GM12878 (cell line): ENCODE measurements at regions not wholly inside any gene's neighbourhood (a gene's known extent, or its start where the extent isn't known, plus 50 kb on each side); places are given as distances from the start of the nearest gene placed in this dataset.

Source experiments
- CTCF ChIP-seq, 3 experiments: IDR thresholded peaks in 2 of 3; conservative IDR thresholded peaks in 1 of 3; 2 replicates each; pipeline ENCODE4 v1.5.1; 2011; ENCODE audit warnings: low read depth in 3 of 3, low read length in 3 of 3, mild to moderate bottlenecking in 3 of 3, control low read depth in 2 of 3, moderate library complexity in 2 of 3, inconsistent platforms in 1 of 3, mixed read lengths in 1 of 3; ENCODE audit not compliant: control insufficient read depth in 2 of 3, insufficient read depth in 1 of 3; ENCODE audit errors: extremely low read depth in 1 of 3
- E2F4 ChIP-seq: IDR thresholded peaks from 2 replicates; pipeline ENCODE4 v1.6.1; 2012; ENCODE audit warnings: low read depth, low read length, improper control_type of control experiment

- TF ChIP-seq CTCF (IDR thresholded peaks at IDR 0.05 in 2 of 3, conservative IDR thresholded peaks at IDR 0.05 in 1 of 3; ENCODE audit: control insufficient read depth in 2 of 3, extremely low read depth in 1 of 3, insufficient read depth in 1 of 3, low read depth in 3 of 3, low read length in 3 of 3) (no peak), E2F4 (no peak)
Measured at GRCh38 chr7:52811537-52811936, 223.9 kb upstream of the POM121L12 start.
